ENCODE measurements at regions not wholly inside any gene's neighbourhood (a gene's known extent, or its start where the extent isn't known, plus 50 kb on each side); places are given as distances from the start of the nearest gene placed in this dataset.
A peak's percentile ranks its signal among the peaks of the same experiment; 100 is the strongest.

GRCh38 chr10:60446851-60447250, 57.2 kb upstream of the ANK3 start:
- no peak for TF ChIP-seq CTCF (IDR thresholded peaks at IDR 0.05)
- no peaks in the 10 kb centered on the region for H3K36me3 Mint-ChIP-seq (ENCODE audit: low read depth)
- peak; percentile 51 for ATAC-seq

GRCh38 chr10:60446070-60446833, 56.6 kb upstream of the ANK3 start:
- H3K27me3 Mint-ChIP-seq: no peaks in the 10 kb centered on the region
- intact Hi-C loops (cut with micrococcal nuclease): no loop called here
- peaks cover 11% of the 10 kb centered on the region for H3K4me1 Mint-ChIP-seq (ENCODE audit: low read depth)
- no peak for TF ChIP-seq CTCF (IDR thresholded peaks at IDR 0.05)
- H3K36me3 Mint-ChIP-seq (ENCODE audit: low read depth): no peaks in the 10 kb centered on the region
- H3K27ac Mint-ChIP-seq: no peak overlapping the region
- H3K9me3 Mint-ChIP-seq: no peaks in the 10 kb centered on the region
- ChIA-PET CTCF (interaction anchor here (1.8 to 4.1 kb wide), 3 partner anchors 13 to 204 kb away, joined by 5 to 27 read pairs (median 7); no protein-coding TSS in a partner anchor), POLR2A (no interaction called here)
- no peak for ATAC-seq
- no peak overlapping the region for H3K4me3 Mint-ChIP-seq
- DNase-seq: no peak

More at GRCh38 chr10:60446851-60447250, 57.2 kb upstream of the ANK3 start:
- Mint-ChIP-seq H3K9me3 (no peaks in the 10 kb centered on the region), H3K4me1 (ENCODE audit: low read depth) (peaks cover 11% of the 10 kb centered on the region), H3K27ac (no peak overlapping the region), H3K4me3 (no peak overlapping the region), H3K27me3 (no peaks in the 10 kb centered on the region)
- ChIA-PET CTCF (interaction anchor here (1.8 to 4.1 kb wide), 2 partner anchors 200 to 204 kb away, joined by 7 to 27 read pairs; no protein-coding TSS in a partner anchor), POLR2A (no interaction called here)
- intact Hi-C loops (cut with micrococcal nuclease): no loop called here
- DNase-seq: no peak

- ATAC-seq (no peak), DNase-seq (no peak)
- peak; percentile 57 for TF ChIP-seq CTCF (IDR thresholded peaks at IDR 0.05)
- POLR2A ChIA-PET: no interaction called here
- H3K9me3 Mint-ChIP-seq: no peaks in the 10 kb centered on the region
- H3K36me3 Mint-ChIP-seq (ENCODE audit: low read depth): no peaks in the 10 kb centered on the region
- CTCF ChIA-PET: interaction anchor here (0.6 to 4.1 kb wide), 7 partner anchors 9 to 205 kb away, joined by 3 to 27 read pairs (median 4); no protein-coding TSS in a partner anchor
- H3K4me3 Mint-ChIP-seq: no peak overlapping the region
- intact Hi-C loops (cut with micrococcal nuclease): loop anchor here (2.0 kb wide), 1 partner anchor 202 kb away; no protein-coding TSS in a partner anchor
- no peak overlapping the region for H3K27ac Mint-ChIP-seq
- peaks cover 11% of the 10 kb centered on the region for H3K4me1 Mint-ChIP-seq (ENCODE audit: low read depth)
- no peaks in the 10 kb centered on the region for H3K27me3 Mint-ChIP-seq
Measured at GRCh38 chr10:60444494-60445064, 54.9 kb upstream of the ANK3 start.

GRCh38 chr10:60443346-60443745, 53.7 kb upstream of the ANK3 start:
- peaks cover 11% of the 10 kb centered on the region for H3K4me1 Mint-ChIP-seq (ENCODE audit: low read depth)
- no peak overlapping the region for H3K27ac Mint-ChIP-seq
- DNase-seq (no peak), ATAC-seq (no peak)
- intact Hi-C loops (cut with micrococcal nuclease): no loop called here
- no peaks in the 10 kb centered on the region for H3K36me3 Mint-ChIP-seq (ENCODE audit: low read depth)
- no peak overlapping the region for H3K4me3 Mint-ChIP-seq
- H3K9me3 Mint-ChIP-seq: no peaks in the 10 kb centered on the region
- ChIA-PET CTCF (interaction anchor here (1.6 to 4.1 kb wide), 2 partner anchors 200 to 203 kb away, joined by 3 to 27 read pairs; no protein-coding TSS in a partner anchor), POLR2A (interaction anchor here (0.7 kb wide), 1 partner anchor 326 kb away, joined by 3 read pairs; no protein-coding TSS in a partner anchor)
- no peak for TF ChIP-seq CTCF (IDR thresholded peaks at IDR 0.05)
- H3K27me3 Mint-ChIP-seq: no peaks in the 10 kb centered on the region

- ChIA-PET POLR2A (no interaction called here), CTCF (interaction anchor here (1.0 to 1.3 kb wide), 2 partner anchors 10 to 205 kb away, joined by 3 to 6 read pairs; no protein-coding TSS in a partner anchor)
- H3K9me3 Mint-ChIP-seq: no peaks in the 10 kb centered on the region
- H3K36me3 Mint-ChIP-seq (ENCODE audit: low read depth): no peaks in the 10 kb centered on the region
- H3K27me3 Mint-ChIP-seq: no peaks in the 10 kb centered on the region
- ATAC-seq (no peak), DNase-seq (no peak)
- no peaks in the 10 kb centered on the region for H3K4me1 Mint-ChIP-seq (ENCODE audit: low read depth)
- no peak for TF ChIP-seq CTCF (IDR thresholded peaks at IDR 0.05)
- H3K27ac Mint-ChIP-seq: no peak overlapping the region
- H3K4me3 Mint-ChIP-seq: no peak overlapping the region
- intact Hi-C loops (cut with micrococcal nuclease): no loop called here
Measured at GRCh38 chr10:60441515-60441914, 51.8 kb upstream of the ANK3 start.
